Esophagus squamous epithelium (tissue), 5 donors: ENCODE measurements at regions not wholly inside any gene's neighbourhood (a gene's known extent, or its start where the extent isn't known, plus 50 kb on each side); places are given as distances from the start of the nearest gene placed in this dataset.

Experiments used
- DNase-seq: peaks from one replicate; lab custom pipeline; 2025; lab: John Stamatoyannopoulos, UW
- H3K27ac ChIP-seq, 4 donors: fragments of 200-600 bp; sonication (generic); one replicate each; pipeline ENCODE4 v1.5.1; 2016 to 2019; ENCODE audit warnings: mild to moderate bottlenecking in 1 of 4
- H3K27me3 ChIP-seq, 4 donors: fragments of 200-600 bp; sonication (generic); 1 replicate in 3 of 4; 2 replicates in 1 of 4; pipeline versions ENCODE4 v1.5.1 to v1.6.0; 2017 to 2021; ENCODE audit warnings: antibody characterized with exemption in 1 of 4
- H3K36me3 ChIP-seq, 3 donors: fragments of 200-600 bp; sonication (generic); one replicate each; pipeline ENCODE4 v1.5.1; 2016 to 2019
- H3K4me1 ChIP-seq, 3 donors: fragments of 200-600 bp; sonication (generic); one replicate each; pipeline ENCODE4 v1.5.1; 2017 to 2019
- H3K4me3 ChIP-seq, 4 donors: fragments of 200-600 bp; sonication (generic); 1 replicate in 3 of 4; 2 replicates in 1 of 4; pipeline ENCODE4 v1.5.1; 2016 to 2019; ENCODE audit warnings: mild to moderate bottlenecking in 2 of 4, moderate library complexity in 1 of 4
- H3K9me3 ChIP-seq, 3 donors: fragments of 200-600 bp; sonication (generic); one replicate each; pipeline ENCODE4 v1.5.1; 2016 to 2019
- CTCF ChIP-seq, 6 experiments: fragments of 450-650 bp in 4 of 6; fragments of 200-600 bp in 2 of 6; sonication (generic) in 2 of 6; IDR thresholded peaks; one replicate each; pipeline ENCODE4 v1.5.1; 2016 to 2019; ENCODE audit warnings: antibody characterized with exemption in 6 of 6, mild to moderate bottlenecking in 4 of 6, moderate library complexity in 4 of 6
- POLR2A ChIP-seq, 4 donors: fragments of 450-650 bp; IDR thresholded peaks; one replicate each; pipeline ENCODE4 v1.6.1; 2017; ENCODE audit warnings: antibody characterized with exemption in 4 of 4, mild to moderate bottlenecking in 4 of 4, moderate library complexity in 3 of 4
- WGBS, 2 donors: methylation state at CpG; one replicate each; pipeline ENCODE4 v1.1.5; 2018; 5-methylcytosine and 5-hydroxymethylcytosine counted together
- intact Hi-C: fragments of 100-400 bp; cut with DNase I; formaldehyde crosslinking; loops from one replicate; pipeline ENCODE4 v1.15.0; 2022
- donor health status: DM: yes; HTN: yes; CAD: no.

- 79 to 88% methylated on average over 4 of the region's 4 CpGs for WGBS, 2 donors
- no peaks in the 10 kb centered on the region for H3K36me3 ChIP-seq
- H3K4me1 ChIP-seq, result no peaks in the 10 kb centered on the region
- H3K27me3 ChIP-seq, result no peaks in the 10 kb centered on the region
- H3K9me3 ChIP-seq, result peaks cover 0 to 13% (median 0%) of the 10 kb centered on the region in 3 donors
- H3K4me3 ChIP-seq, result no peak overlapping the region
- H3K27ac ChIP-seq, result no peak overlapping the region
- intact Hi-C loops, result no loop called here
- TF ChIP-seq POLR2A (IDR thresholded peaks at IDR 0.05) (no peak), CTCF (IDR thresholded peaks at IDR 0.05) (no peak)
- no peak for DNase-seq
Observed at GRCh38 chr21:23890652-23891051, 1716.6 kb downstream of the MRPL39 start.

GRCh38 chr21:23887725-23888306, 1719.5 kb downstream of the MRPL39 start:
- Histone ChIP-seq H3K4me1 (no peaks in the 10 kb centered on the region), H3K4me3 (peak overlapping the region in 1 of 4 donors; percentile 35), H3K9me3 (peaks cover 0 to 13% (median 0%) of the 10 kb centered on the region in 3 donors), H3K36me3 (no peaks in the 10 kb centered on the region), H3K27ac (no peak overlapping the region), H3K27me3 (no peaks in the 10 kb centered on the region)
- no peak for TF ChIP-seq POLR2A (IDR thresholded peaks at IDR 0.05)
- TF ChIP-seq CTCF (IDR thresholded peaks at IDR 0.05), result no peak
- DNase-seq, result no peak
- 74% methylated on average over 10 of the region's 10 CpGs for WGBS, 2 donors
- intact Hi-C loops, result no loop called here

GRCh38 chr21:23886828-23887724, 1720.2 kb downstream of the MRPL39 start:
- intact Hi-C loops, result no loop called here
- Histone ChIP-seq H3K27me3 (no peaks in the 10 kb centered on the region), H3K27ac (no peak overlapping the region), H3K4me3 (peak overlapping the region in 1 of 4 donors; percentile 35), H3K36me3 (no peaks in the 10 kb centered on the region), H3K9me3 (peaks cover 0 to 13% (median 0%) of the 10 kb centered on the region in 3 donors), H3K4me1 (no peaks in the 10 kb centered on the region)
- no peak for TF ChIP-seq POLR2A (IDR thresholded peaks at IDR 0.05)
- TF ChIP-seq CTCF (IDR thresholded peaks at IDR 0.05), result no peak
- WGBS, 2 donors, result 81 to 82% methylated on average over 14 to 19 of the region's 21 CpGs
- no peak for DNase-seq

- H3K4me1 ChIP-seq, result no peaks in the 10 kb centered on the region
- TF ChIP-seq CTCF (IDR thresholded peaks at IDR 0.05) (no peak), POLR2A (IDR thresholded peaks at IDR 0.05) (no peak)
- intact Hi-C loops, result no loop called here
- H3K27ac ChIP-seq, result no peak overlapping the region
- DNase-seq, result no peak
- H3K4me3 ChIP-seq, result no peak overlapping the region
- 87 to 92% methylated on average over 4 of the region's 4 CpGs for WGBS, 2 donors
- H3K27me3 ChIP-seq, result no peaks in the 10 kb centered on the region
- no peaks in the 10 kb centered on the region for H3K36me3 ChIP-seq
- peaks cover 0 to 2% (median 0%) of the 10 kb centered on the region in 3 donors for H3K9me3 ChIP-seq
Observed at GRCh38 chr21:23881783-23882182, 1725.5 kb downstream of the MRPL39 start.

GRCh38 chr21:23876925-23877558, 1730.2 kb downstream of the MRPL39 start:
- Histone ChIP-seq H3K4me1 (no peaks in the 10 kb centered on the region), H3K4me3 (no peak overlapping the region), H3K27me3 (no peaks in the 10 kb centered on the region), H3K36me3 (no peaks in the 10 kb centered on the region), H3K9me3 (no peaks in the 10 kb centered on the region), H3K27ac (no peak overlapping the region)
- WGBS, 2 donors, result 67 to 72% methylated on average over 5 of the region's 5 CpGs
- intact Hi-C loops, result no loop called here
- TF ChIP-seq CTCF (IDR thresholded peaks at IDR 0.05) (no peak), POLR2A (IDR thresholded peaks at IDR 0.05) (no peak)
- DNase-seq, result no peak
